ENCODE measurements at regions not wholly inside any gene's neighbourhood (a gene's known extent, or its start where the extent isn't known, plus 50 kb on each side); places are given as distances from the start of the nearest gene placed in this dataset.

GRCh38 chr3:154979331-154979730, 100.8 kb upstream of the MME start:
- H3K9me3 Mint-ChIP-seq = peaks cover 4 to 5% of the 10 kb centered on the region in 2 donors
- no peaks in the 10 kb centered on the region for H3K4me1 Mint-ChIP-seq
- Histone ChIP-seq H3K27ac (ENCODE audit: low read length) (no peak overlapping the region), H3K36me3 (ENCODE audit: control insufficient read depth, insufficient read depth, low read length) (no peaks in the 10 kb centered on the region), H3K4me3 (ENCODE audit: low read length) (no peak overlapping the region), H3K27me3 (ENCODE audit: control insufficient read depth, insufficient read depth, low read length) (no peaks in the 10 kb centered on the region), H3K9me3 (ENCODE audit: control insufficient read depth, insufficient read depth, low read length) (no peaks in the 10 kb centered on the region), H3K4me1 (ENCODE audit: control insufficient read depth, insufficient read depth, low read length) (no peaks in the 10 kb centered on the region)
- no peaks in the 10 kb centered on the region for H3K27me3 Mint-ChIP-seq (ENCODE audit: low read depth in 2 of 2)
- no peak overlapping the region for H3K4me3 Mint-ChIP-seq
- TF ChIP-seq, protein P1, sequence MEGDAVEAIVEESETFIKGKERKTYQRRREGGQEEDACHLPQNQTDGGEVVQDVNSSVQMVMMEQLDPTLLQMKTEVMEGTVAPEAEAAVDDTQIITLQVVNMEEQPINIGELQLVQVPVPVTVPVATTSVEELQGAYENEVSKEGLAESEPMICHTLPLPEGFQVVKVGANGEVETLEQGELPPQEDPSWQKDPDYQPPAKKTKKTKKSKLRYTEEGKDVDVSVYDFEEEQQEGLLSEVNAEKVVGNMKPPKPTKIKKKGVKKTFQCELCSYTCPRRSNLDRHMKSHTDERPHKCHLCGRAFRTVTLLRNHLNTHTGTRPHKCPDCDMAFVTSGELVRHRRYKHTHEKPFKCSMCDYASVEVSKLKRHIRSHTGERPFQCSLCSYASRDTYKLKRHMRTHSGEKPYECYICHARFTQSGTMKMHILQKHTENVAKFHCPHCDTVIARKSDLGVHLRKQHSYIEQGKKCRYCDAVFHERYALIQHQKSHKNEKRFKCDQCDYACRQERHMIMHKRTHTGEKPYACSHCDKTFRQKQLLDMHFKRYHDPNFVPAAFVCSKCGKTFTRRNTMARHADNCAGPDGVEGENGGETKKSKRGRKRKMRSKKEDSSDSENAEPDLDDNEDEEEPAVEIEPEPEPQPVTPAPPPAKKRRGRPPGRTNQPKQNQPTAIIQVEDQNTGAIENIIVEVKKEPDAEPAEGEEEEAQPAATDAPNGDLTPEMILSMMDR (IDR thresholded peaks at IDR 0.05) = no peak
- H3K36me3 Mint-ChIP-seq = no peaks in the 10 kb centered on the region
- DNase-seq (no peak), ATAC-seq (no peak)
- intact Hi-C loops (cut with micrococcal nuclease) = no loop called here
- WGBS (ENCODE audit: insufficient coverage) = 96% methylated on average over 4 of the region's 5 CpGs
- H3K27ac Mint-ChIP-seq = no peak overlapping the region

GRCh38 chr3:154977666-154978065, 102.5 kb upstream of the MME start:
- intact Hi-C loops (cut with micrococcal nuclease) = no loop called here
- Mint-ChIP-seq H3K9me3 (peaks cover 4 to 9% of the 10 kb centered on the region in 2 donors), H3K36me3 (no peaks in the 10 kb centered on the region), H3K27ac (no peak overlapping the region), H3K4me3 (no peak overlapping the region), H3K4me1 (no peaks in the 10 kb centered on the region), H3K27me3 (ENCODE audit: low read depth in 2 of 2) (no peaks in the 10 kb centered on the region)
- Histone ChIP-seq H3K27me3 (ENCODE audit: control insufficient read depth, insufficient read depth, low read length) (no peaks in the 10 kb centered on the region), H3K36me3 (ENCODE audit: control insufficient read depth, insufficient read depth, low read length) (no peaks in the 10 kb centered on the region), H3K9me3 (ENCODE audit: control insufficient read depth, insufficient read depth, low read length) (no peaks in the 10 kb centered on the region), H3K27ac (ENCODE audit: low read length) (no peak overlapping the region), H3K4me3 (ENCODE audit: low read length) (no peak overlapping the region), H3K4me1 (ENCODE audit: control insufficient read depth, insufficient read depth, low read length) (no peaks in the 10 kb centered on the region)
- WGBS (ENCODE audit: insufficient coverage) = no CpG with 5 or more reads among the region's 1 CpG
- ATAC-seq = no peak
- TF ChIP-seq, protein P1 (IDR thresholded peaks at IDR 0.05) = no peak
- no peak for DNase-seq

- Mint-ChIP-seq H3K9me3 (peaks cover 4 to 14% of the 10 kb centered on the region in 2 donors), H3K27me3 (ENCODE audit: low read depth in 2 of 2) (no peaks in the 10 kb centered on the region), H3K36me3 (no peaks in the 10 kb centered on the region), H3K4me1 (no peaks in the 10 kb centered on the region), H3K4me3 (no peak overlapping the region), H3K27ac (no peak overlapping the region)
- intact Hi-C loops (cut with micrococcal nuclease) = no loop called here
- 93% methylated on average over 3 of the region's 5 CpGs for WGBS (ENCODE audit: insufficient coverage)
- H3K4me3 ChIP-seq (ENCODE audit: low read length) = no peak overlapping the region
- H3K9me3 ChIP-seq (ENCODE audit: control insufficient read depth, insufficient read depth, low read length) = no peaks in the 10 kb centered on the region
- TF ChIP-seq, protein P1 (IDR thresholded peaks at IDR 0.05) = no peak
- DNase-seq (no peak), ATAC-seq (no peak)
- no peaks in the 10 kb centered on the region for H3K4me1 ChIP-seq (ENCODE audit: control insufficient read depth, insufficient read depth, low read length)
- H3K27ac ChIP-seq (ENCODE audit: low read length) = no peak overlapping the region
- H3K27me3 ChIP-seq (ENCODE audit: control insufficient read depth, insufficient read depth, low read length) = no peaks in the 10 kb centered on the region
- H3K36me3 ChIP-seq (ENCODE audit: control insufficient read depth, insufficient read depth, low read length) = no peaks in the 10 kb centered on the region
These were observed 103.8 kb upstream of the MME start for GRCh38 chr3:154976072-154976983.
